ENCODE measurements at regions not wholly inside any gene's neighbourhood (a gene's known extent, or its start where the extent isn't known, plus 50 kb on each side); places are given as distances from the start of the nearest gene placed in this dataset.

DNA sequence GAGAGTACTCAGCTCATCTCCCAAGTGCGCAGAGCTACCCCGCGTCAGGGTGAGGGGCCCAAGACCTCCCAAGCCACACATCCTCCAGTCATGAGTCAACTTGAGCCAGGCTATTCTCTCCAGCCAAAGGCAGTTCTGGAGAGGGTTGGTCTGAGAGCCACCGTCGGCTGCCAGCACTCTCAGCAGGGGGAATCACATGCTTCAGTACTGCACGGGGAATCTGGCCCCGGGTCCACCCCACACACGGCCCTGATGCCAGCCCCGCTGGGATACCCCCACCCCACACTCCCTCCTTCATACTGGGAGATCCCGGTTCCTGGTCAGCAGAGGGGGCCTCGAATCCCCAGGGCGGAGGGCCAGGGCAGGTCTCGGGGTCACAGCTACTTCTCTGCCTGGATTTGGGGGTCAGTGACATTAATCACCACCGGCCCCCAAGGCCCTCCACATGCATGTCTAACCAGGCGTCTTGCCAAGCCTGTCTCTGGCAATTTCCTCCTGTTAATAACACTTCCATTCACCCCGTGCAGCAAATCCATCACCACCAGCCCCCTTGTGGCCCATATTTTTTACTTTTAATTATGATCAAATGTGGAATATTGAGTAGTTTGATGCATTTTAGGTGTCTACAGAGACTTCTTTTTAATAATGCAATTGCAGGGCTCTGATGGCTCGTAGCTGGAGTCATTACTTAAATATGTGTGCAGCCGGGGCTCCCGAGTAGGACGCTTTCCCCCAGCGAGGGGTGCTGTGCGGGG lies 102.9 kb upstream of the PPP1R26 start:
- TF ChIP-seq POLR2AphosphoS5 (IDR thresholded peaks at IDR 0.05; ENCODE audit: low read depth, low read length) (no peak), POLR2A (IDR thresholded peaks at IDR 0.05; ENCODE audit: low read depth, low read length) (no peak), TAF1 (IDR thresholded peaks at IDR 0.05; ENCODE audit: low read depth, low read length) (no peak), POU2F2 (IDR thresholded peaks at IDR 0.05; ENCODE audit: low read depth, low read length) (no peak), SPI1 (IDR thresholded peaks at IDR 0.05; ENCODE audit: low read depth, low read length) (no peak)
